H4 (cell line): ENCODE measurements at regions not wholly inside any gene's neighbourhood (a gene's known extent, or its start where the extent isn't known, plus 50 kb on each side); places are given as distances from the start of the nearest gene placed in this dataset.

ENCODE experiments used
- DNase-seq: peaks from one replicate; pipeline ENCODE4 v3.0.0-alpha.2; 2015; ENCODE audit warnings: low spot score

DNA sequence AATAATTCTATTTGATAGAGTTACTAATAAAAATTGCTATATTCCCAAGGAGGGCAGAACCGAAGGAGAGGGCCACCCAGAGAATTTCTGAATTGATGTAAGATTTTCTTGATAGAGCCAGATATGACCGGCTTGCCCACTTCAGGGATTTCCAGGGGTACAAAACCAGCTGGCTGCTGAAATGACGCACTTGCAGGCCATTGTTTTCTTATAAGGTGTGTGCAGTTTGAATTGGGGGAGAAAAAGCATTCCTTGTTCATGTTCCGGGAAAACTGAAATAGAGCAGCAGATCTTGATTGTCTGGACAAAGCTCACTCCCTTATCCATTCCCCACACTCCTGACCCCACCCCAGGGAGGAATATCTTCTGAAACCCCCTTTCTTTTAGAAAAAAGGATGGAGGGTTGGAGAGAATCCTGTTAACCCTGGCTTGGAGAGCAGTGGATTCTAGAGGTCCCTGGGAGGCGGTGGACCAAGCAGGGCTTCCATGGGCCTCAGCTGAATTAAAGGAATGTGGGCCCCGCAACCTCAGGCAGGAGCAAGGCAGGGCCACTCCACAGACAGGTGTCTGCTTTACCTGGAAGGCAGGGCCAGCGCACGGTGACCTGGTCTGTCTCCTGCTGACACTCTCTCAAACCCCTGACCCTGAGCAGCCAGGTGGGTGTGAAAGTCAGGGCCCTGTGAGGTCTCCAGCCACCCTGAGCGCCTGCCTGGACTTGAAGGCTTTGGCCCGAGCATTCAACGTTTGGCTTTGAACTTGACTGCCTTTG, 96.4 kb downstream of the TMEM170B start:
- DNase-seq = no peak

DNA sequence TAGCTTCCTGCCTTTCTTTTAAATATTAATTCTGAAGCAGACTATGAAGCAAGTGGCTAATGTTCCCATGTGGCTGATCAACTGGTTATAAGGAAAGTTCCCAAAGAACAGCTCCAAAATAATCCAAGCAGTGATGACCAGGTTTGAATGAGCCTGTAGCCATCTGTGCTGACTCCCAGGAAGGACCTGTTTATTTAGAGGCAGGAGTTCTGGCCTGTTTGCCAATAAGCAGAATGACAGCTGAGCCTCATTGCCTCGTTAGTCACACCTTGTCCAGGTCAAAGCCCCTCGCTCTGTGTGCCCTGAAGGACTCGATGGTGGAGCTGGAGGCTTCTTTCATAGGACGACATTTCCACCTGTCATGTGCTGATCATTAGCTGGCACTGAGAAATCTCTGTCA, 97.4 kb downstream of the TMEM170B start:
- DNase-seq = no peak

DNA sequence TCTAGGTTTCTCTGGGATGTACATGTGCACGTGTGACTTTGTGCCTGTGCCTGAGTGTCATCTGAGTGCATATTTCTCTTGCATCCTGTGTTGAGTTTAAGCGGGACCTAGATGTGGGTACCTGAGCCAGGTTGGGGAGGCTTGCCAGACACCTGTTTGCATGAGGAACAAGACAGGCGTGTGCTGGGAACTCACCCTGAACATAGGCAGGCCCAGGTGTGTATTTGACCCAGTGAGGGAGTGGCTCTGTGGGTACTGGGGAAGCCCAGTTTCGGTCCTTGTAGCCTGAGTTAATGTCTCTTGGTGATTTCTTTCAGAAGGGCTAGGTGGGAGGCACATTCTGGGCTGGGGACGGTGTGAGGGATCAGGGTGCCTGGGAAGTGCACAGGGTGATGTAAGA, 98.6 kb downstream of the TMEM170B start:
- no peak for DNase-seq

DNA sequence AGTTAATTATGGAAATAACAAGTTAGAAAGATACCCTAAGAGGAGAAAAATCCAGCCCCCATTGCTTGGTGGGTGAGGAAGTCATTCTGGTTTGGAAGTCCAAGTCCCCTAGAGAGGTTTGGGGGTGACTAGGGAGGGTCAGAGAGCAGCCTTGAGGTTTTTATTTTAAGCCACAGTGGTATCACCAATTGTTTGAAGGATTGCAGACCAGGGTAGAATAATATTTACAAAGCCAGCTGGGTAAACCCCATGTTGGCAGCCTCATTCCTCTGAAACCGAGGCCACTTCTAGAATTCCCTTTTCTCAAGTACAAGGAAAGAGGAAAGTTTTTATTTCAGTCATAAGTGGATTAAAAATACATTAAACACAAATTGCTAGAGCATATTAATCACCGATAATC, 99.7 kb downstream of the TMEM170B start:
- DNase-seq = no peak

DNA sequence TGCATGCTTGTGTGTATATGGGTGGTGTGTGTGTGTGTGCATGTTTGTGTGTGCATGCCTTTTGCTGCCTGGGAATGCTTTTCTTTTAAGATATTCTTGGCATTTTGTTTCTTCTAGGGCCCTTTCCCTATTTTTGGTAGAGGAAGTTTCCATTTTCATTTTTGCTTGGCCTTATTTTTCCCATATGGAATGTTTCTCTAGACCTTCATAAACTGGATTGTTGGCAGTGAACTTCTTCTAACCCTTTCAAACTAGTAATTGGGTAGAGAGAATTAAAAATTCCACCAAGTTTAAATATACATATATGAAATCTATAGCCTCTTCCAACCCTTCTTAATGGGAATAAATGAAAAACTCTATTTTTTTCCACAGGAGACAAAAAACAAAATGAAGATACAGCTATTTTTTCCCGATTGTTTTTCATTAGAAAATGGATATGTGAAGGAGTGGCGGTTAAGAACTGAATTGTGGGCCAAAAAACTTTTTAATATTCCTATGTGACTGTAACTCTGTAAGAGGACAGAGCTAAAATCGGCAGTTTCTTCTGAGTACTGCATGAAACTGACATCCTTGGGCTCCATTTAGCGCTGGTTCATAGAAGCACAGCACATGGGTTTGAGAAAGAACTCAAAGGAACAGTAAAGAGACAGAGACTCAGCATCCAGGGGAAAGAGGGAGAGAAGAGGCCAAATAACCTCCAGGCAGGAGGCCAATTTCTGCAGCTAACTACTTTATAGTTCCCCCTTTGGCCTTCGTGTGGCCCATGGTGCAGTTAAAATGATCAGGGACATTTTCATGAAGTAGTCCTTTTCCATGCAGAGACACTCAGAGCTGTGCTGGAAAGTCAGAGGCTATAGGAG, 102.1 kb downstream of the TMEM170B start:
- no peak for DNase-seq

DNA sequence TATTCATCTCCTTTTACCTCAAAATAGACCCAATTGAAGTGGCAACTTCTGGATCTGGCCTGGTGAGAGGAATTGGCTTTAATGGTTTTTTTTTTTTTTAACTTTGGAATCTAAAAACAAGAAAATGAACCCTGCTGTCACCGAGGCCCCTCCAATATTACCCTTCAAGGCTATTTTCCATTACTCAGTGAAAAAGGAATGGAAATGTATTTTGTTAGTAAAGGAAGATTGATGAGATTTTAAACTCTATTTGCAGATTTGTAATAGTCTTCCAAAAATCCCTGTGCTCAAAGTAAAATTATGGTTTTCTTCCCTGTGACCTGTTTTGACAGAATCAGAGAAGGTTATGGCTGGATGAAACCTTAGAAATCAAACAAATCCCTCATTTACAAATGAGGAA, 102.9 kb downstream of the TMEM170B start:
- DNase-seq = no peak

DNA sequence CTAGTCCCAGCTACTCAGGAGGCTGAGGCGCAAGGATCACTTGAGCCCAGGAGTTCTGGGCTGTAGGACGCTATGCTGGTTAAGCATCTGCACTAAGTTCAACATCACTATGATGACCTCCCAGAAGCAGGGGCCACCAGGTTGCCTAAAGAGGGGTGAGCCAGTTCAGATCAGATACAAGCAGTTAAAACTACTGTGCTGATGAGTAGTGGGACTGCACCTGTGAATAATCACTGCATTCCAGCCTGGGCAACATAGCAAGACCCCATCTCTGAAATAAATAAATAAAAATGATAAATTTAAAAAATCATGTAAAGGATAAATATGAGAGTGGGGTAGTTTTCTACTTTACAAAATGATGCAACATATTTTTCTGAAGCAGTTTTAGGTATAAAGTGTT, 106.5 kb downstream of the TMEM170B start:
- no peak for DNase-seq

DNA sequence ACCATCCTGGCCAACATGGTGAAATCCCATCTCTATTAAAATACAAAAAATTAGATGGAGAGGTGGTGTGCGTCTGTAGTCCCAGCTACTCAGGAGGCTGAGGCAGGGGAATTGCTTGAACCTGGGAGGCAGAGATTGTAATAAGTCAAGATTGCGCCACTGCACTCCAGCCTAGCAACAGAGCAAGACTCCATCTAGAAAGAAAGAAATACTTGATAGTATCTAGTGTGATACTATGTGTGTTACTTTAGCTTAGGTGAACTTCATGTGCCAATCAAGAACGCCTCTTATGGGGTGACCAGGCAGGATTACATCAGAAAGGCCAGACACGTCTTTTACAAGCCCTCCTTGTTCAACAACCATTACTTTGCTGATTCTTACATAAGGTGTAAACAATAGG, 107.1 kb downstream of the TMEM170B start:
- DNase-seq = no peak

DNA sequence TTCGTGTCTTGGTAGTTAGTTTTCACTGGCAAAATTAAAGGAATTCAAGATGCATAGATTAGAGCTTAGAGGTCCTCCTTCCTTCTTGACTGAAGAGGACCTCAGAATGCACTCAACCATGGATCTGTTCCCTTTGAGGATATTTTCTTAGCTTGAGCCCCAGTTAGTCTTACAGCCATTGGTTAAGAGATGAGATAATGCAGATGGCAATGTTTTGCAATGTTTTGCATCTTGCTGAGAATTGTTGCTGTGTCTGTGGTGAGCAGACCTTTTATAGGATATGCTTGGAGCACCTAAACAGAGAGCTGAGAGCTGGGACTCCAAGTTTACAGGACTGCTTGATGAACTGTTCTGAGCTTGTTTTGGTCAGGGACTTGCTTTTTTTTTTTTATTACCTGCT, 107.5 kb downstream of the TMEM170B start:
- no peak for DNase-seq

DNA sequence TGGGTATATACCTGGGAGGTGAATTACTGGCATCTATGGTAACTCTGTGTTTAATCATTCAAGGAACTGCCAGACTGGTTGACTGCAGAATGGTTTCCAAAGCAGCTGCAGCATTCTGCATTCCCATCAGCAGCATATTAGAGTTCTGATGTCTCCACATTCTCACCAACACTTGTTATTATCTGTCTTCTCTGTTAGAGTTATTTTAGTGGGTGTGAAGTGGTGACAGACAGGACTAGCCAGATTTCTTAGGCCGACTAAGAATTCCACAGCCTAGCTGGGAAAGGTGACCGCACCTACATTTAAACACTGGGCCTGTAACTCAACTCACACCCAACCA, 110.9 kb downstream of the TMEM170B start:
- DNase-seq = no peak

DNA sequence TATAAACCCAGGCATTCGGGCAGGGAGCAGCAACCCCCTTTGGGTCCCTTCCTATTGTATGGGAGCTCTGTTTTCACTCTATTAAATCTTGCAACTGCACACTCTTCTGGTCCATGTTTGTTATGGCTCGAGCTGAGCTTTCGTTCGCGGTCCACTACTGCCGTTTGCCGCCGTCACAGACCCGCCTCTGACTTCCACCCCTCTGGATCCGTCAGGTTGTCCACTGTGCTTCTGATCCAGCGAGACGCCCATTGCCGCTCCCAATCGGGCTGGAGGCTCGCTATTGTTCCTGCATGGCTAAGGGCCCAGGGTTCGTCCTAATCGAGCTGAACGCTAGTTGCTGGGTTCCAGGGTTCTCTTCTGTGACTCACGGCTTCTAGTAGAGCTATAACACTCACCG, 111.3 kb downstream of the TMEM170B start:
- no peak for DNase-seq

DNA sequence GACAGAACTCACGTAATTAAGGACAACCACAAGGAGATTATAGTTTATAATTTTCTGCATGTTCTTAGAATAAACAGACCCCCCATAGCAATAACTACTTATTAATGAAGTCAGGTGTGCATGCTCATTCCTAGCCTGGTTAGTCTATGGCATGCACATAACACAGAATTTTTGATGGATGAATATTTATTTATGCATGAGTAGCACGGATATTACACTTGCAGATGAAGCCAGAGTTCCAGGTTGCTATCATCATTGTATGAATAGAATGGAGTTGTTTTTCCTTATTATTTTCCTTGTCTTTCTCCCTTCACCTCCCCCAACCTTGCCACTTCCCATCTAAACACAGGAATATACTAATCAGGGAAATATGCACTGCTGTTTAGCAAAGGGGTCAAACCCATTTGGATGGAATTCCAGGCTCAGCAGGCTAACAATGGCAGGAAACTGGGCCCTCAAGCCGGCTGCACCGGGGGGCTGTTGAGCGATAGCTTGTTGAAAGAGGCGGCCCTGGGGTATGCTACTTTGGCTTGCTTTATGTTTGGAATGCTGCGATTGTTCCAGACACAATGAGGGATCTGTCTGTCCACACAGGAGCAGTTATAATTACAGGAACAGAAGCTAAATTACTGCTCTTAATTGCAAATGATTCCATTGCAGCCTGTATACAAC, 112.6 kb downstream of the TMEM170B start:
- peak; percentile 41 for DNase-seq

DNA sequence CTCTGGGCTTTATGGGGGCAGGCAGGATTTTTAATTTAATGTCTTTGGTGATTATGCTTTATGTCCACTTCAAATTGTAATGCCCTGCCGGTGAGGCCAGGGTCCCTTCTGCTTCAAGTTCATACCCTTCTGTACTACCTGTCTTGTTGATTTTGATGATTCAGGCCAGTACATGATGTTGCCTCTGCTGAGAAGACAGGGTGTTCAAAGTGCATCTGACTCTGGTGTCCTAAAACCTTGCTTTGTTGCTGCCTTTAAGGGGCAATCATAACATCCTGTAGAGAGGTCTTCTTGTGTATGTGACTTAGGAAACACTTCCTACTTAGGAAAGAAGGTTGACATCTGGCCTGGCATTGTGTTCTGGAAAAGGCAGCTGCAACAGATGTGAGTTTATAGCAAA, 113.2 kb downstream of the TMEM170B start:
- no peak for DNase-seq

DNA sequence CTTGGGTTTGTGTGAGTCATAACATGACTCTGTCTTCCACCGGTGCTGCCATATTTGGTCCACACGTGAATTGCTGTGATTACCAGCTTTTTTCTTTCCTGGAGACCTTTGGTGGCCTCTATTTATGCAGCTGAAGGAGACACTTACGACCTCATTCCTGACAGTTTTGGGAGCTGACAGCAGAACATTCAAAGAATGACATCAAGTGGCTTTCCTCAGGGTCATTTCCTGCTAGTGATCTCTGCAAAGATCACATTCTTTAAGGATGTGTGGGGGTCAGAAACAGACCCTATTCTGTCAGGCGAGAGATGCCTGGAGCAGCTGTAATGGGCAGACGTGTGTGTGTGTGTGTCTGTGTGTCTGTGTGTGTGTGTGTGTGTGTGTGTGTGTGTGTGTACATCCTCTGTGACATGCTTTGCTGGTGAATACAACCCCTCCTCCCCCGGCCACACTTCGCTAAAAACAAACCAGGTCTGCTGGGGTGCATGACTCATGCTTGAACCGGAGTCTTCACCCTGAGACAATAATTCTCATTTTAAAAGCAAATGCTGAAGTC, 115.6 kb downstream of the TMEM170B start:
- peak; percentile 81 for DNase-seq

DNA sequence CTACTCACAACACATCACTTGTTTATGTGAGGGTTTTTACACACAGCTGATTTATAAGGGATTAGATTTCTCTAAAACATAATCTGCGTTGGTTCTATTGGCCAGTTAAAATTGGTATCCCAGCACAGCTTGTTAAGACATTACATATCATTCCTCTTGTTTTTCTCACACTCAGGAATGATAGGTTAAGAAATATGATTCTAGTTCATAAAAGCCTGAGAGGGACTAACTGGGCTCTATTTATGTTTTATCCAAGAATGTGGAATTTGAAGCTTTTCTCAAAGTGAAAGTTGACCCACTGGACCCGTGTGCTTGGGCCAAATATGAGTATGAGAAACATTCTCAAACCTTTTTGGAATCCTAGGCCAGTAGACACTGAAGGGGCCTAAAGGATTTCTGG, 117.3 kb downstream of the TMEM170B start:
- DNase-seq = no peak

DNA sequence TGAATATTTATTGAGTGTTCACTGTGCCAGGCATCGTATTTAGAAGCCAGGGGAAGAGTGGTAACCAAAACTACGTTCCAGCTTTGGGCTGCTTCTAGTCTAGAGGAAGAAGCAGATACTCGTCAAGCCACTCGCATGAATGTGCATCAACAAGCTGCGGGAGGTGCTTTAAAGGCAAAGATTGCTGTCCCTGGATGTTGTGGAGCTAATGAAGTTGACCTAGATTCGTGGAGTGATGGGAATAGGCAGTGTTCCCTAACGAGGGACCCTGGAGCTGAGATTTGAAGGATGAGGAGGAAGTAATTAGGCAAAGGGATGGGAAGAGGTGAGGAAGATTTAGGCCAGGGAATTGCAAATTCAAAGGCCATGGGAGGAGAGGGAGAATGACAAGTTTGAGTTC, 118.9 kb downstream of the TMEM170B start:
- no peak for DNase-seq

DNA sequence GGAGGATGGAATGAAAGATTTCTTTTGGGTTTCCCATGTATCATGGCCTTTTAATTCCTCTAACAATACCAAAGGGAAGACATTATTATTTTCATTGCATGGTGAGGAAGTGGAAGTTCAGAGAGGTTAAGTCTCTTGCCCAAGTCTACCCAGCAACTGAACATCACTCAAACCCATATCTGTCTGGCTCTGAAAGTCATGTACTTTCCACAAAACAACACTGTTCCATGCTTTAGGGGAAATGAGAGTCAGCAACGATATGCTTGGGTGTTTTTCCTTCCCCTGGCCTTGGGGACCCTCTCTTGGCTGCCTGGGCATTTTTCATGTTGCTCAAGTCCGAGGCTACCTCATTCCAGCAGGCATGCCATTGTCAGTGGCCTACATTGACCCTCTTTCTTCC, 118.8 kb downstream of the ADTRP start:
- no peak for DNase-seq

DNA sequence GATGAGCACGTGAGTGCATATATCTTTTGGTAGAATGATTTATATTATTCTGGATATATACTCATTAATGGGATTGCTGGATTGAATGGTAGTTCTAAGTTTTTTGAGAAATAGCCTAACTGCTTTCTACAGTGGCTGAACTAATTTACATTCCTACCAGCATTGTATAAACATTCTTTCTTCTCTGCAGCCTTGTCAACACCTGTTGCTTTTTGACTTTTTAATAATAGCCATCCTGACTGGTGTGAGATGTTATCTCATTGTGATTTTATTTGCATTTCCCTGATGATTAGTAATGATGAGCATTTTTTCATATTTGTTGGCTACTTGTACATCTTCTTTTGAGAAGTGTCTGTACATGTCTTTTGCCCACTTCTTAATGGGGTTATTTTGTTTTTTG, 116.3 kb downstream of the ADTRP start:
- no peak for DNase-seq

DNA sequence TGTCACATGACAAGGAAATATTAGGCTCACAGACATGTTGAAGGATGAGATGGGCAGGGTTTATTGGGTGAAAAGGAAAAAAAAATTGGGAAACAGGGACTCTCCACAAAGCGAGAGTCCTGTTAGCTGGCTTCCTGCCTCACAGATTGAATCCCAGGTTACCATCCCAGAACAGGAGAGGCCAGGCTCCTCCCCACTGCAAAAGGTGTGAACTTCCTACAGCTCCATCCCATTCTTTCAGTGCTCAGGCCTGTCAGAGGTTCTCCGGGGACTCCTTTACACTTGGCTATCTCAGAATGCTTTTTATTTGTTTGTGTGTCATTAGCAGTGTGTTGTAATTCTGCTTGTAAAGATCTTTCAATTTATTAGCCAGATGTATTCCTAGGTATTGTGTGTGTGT, 115.1 kb downstream of the ADTRP start:
- DNase-seq = no peak
